ENCODE measurements at regions not wholly inside any gene's neighbourhood (a gene's known extent, or its start where the extent isn't known, plus 50 kb on each side); places are given as distances from the start of the nearest gene placed in this dataset.

DNA sequence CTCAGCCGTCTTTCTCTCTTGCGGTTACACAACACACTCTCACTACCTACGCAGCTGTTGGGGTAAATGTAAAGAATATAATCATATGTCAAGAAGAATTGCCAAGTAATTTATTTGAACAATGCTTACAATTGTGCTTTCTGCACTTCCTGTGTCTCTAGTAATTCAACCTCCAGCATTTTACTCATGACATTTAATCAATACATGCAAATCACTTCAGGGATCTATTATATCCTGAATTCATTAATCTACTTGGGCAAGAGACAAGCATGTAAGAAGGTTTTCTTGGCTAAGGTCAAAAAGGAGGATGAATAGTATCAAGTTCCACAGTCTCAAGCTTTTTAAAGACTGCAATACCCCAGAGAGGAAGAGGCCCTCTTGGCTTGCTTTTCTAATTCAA lies 562.9 kb upstream of the ADARB2 start:
- H3K27ac Mint-ChIP-seq: no peak overlapping the region
- H4K20me1 ChIP-seq (ENCODE audit: control insufficient read depth, insufficient read depth, insufficient read length): no peaks in the 10 kb centered on the region
- no CpG with 5 or more reads among the region's 3 CpGs for WGBS (ENCODE audit: extremely low coverage, insufficient read length, low lambda C conversion rate)

More for the DNA sequence above, 562.9 kb upstream of the ADARB2 start:
- H2BK12ac ChIP-seq (ENCODE audit: insufficient read length, low read depth, low read length): no peak overlapping the region
- H3K27me3 ChIP-seq (ENCODE audit: insufficient read depth, low read length): no peaks in the 10 kb centered on the region
- H2BK20ac ChIP-seq (ENCODE audit: low read depth, low read length, poor library complexity, severe bottlenecking): no peak overlapping the region
- no peaks in the 10 kb centered on the region for H3K4me1 ChIP-seq (ENCODE audit: insufficient read depth, low read length)
- H3K9ac ChIP-seq (ENCODE audit: extremely low read depth, insufficient read length, low read length): no peak overlapping the region
- no peak overlapping the region for H4K5ac ChIP-seq (ENCODE audit: insufficient read length, low read depth, low read length)
- H3K4me2 ChIP-seq (ENCODE audit: insufficient read depth, insufficient read length, low read length): no peak overlapping the region
- no peak overlapping the region for H2AK5ac ChIP-seq (ENCODE audit: insufficient read length, low read length)
- H3K4me1 Mint-ChIP-seq: peaks cover 14 to 21% of the 10 kb centered on the region in 2 experiments
- H3K56ac ChIP-seq (ENCODE audit: insufficient read length, low read depth, low read length): no peak overlapping the region
- no peak overlapping the region for H3K23ac ChIP-seq (ENCODE audit: insufficient read length, low read depth, low read length)
- no peak overlapping the region for H3K18ac ChIP-seq (ENCODE audit: insufficient read length, low read depth, low read length)
- peaks cover 2% of the 10 kb centered on the region for H3K27me3 Mint-ChIP-seq (ENCODE audit: low read depth)
- no peak overlapping the region for H2BK120ac ChIP-seq (ENCODE audit: low read depth, low read length, poor library complexity, severe bottlenecking)
- TF ChIP-seq, protein P1, sequence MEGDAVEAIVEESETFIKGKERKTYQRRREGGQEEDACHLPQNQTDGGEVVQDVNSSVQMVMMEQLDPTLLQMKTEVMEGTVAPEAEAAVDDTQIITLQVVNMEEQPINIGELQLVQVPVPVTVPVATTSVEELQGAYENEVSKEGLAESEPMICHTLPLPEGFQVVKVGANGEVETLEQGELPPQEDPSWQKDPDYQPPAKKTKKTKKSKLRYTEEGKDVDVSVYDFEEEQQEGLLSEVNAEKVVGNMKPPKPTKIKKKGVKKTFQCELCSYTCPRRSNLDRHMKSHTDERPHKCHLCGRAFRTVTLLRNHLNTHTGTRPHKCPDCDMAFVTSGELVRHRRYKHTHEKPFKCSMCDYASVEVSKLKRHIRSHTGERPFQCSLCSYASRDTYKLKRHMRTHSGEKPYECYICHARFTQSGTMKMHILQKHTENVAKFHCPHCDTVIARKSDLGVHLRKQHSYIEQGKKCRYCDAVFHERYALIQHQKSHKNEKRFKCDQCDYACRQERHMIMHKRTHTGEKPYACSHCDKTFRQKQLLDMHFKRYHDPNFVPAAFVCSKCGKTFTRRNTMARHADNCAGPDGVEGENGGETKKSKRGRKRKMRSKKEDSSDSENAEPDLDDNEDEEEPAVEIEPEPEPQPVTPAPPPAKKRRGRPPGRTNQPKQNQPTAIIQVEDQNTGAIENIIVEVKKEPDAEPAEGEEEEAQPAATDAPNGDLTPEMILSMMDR (conservative IDR thresholded peaks at IDR 0.05): no peak
- H4K8ac ChIP-seq (replicated peaks; ENCODE audit: insufficient read length, low read depth, low read length): no peak overlapping the region
- no peaks in the 10 kb centered on the region for H3K79me2 ChIP-seq (ENCODE audit: insufficient read depth, low read length)
- no peak for DNase-seq
- H2BK15ac ChIP-seq (ENCODE audit: low read depth, low read length): no peak overlapping the region
- no peak overlapping the region for H3K4me3 Mint-ChIP-seq
- no peak overlapping the region for H3K14ac ChIP-seq (ENCODE audit: insufficient read depth, low read length)
- peaks cover 9% of the 10 kb centered on the region for H3K9me3 ChIP-seq (ENCODE audit: control insufficient read depth, low read depth, low read length)
- no peaks in the 10 kb centered on the region for H3K79me1 ChIP-seq (ENCODE audit: insufficient read depth, low read depth, low read length, poor library complexity, severe bottlenecking)
- no peak overlapping the region for H2AFZ ChIP-seq (ENCODE audit: low read length)
- H3K27ac ChIP-seq (ENCODE audit: insufficient read length, low read depth, low read length): no peak overlapping the region
- H3K4ac ChIP-seq (ENCODE audit: low read depth, low read length): no peak overlapping the region
- H3T11ph ChIP-seq (ENCODE audit: low read length): no peak overlapping the region
- no peak overlapping the region for H4K91ac ChIP-seq (ENCODE audit: insufficient read length, low read depth, low read length)
- peaks cover 6 to 7% of the 10 kb centered on the region in 2 experiments; a peak in 4 of 5 replicates for H3K9me3 Mint-ChIP-seq
- no peak overlapping the region for H2BK5ac ChIP-seq (ENCODE audit: insufficient read length, low read length)
- H3K23me2 ChIP-seq (ENCODE audit: insufficient read length, low read depth, low read length, poor library complexity, severe bottlenecking): no peaks in the 10 kb centered on the region
- peaks cover 0 to 6% (median 0%) of the 10 kb centered on the region in 3 experiments; a peak in 2 of 7 replicates for H3K36me3 Mint-ChIP-seq (ENCODE audit: insufficient read depth in 1 of 3, low read depth in 3 of 3)
